IPS-15b (cell line): ENCODE measurements at regions not wholly inside any gene's neighbourhood (a gene's known extent, or its start where the extent isn't known, plus 50 kb on each side); places are given as distances from the start of the nearest gene placed in this dataset.

Experiments used
- H3K27me3 ChIP-seq: one replicate; pipeline ENCODE4 v1.6.1; 2013; ENCODE audit warnings: low read length; ENCODE audit not compliant: control insufficient read depth, insufficient read depth
- H3K36me3 ChIP-seq: one replicate; pipeline ENCODE4 v1.6.1; 2013; ENCODE audit warnings: low read length; ENCODE audit not compliant: control insufficient read depth, insufficient read depth
- H3K4me1 ChIP-seq: one replicate; pipeline ENCODE4 v1.6.1; 2013; ENCODE audit warnings: mild to moderate bottlenecking, low read length; ENCODE audit not compliant: control insufficient read depth, insufficient read depth
- H3K4me3 ChIP-seq: one replicate; pipeline ENCODE4 v1.5.1; 2013; ENCODE audit warnings: low read depth, low read length
- H3K9ac ChIP-seq: one replicate; pipeline ENCODE4 v1.6.1; 2013; ENCODE audit warnings: low read depth, mild to moderate bottlenecking, low read length
- H3K9me3 ChIP-seq: one replicate; pipeline ENCODE4 v1.6.1; 2013; ENCODE audit warnings: mild to moderate bottlenecking, low read length; ENCODE audit not compliant: control insufficient read depth, insufficient read depth

GRCh38 chr2:2560374-2561015 lies 229.4 kb upstream of the MYT1L start:
- no peak overlapping the region for H3K9ac ChIP-seq
- H3K27me3 ChIP-seq, result no peaks in the 10 kb centered on the region
- H3K36me3 ChIP-seq, result no peaks in the 10 kb centered on the region
- H3K4me1 ChIP-seq, result peaks cover 4% of the 10 kb centered on the region
- H3K4me3 ChIP-seq, result no peak overlapping the region
- H3K9me3 ChIP-seq, result no peaks in the 10 kb centered on the region

- no peaks in the 10 kb centered on the region for H3K27me3 ChIP-seq
- H3K4me1 ChIP-seq, result no peaks in the 10 kb centered on the region
- H3K36me3 ChIP-seq, result no peaks in the 10 kb centered on the region
- no peak overlapping the region for H3K4me3 ChIP-seq
- H3K9me3 ChIP-seq, result no peaks in the 10 kb centered on the region
- no peak overlapping the region for H3K9ac ChIP-seq
Observed at GRCh38 chr2:2558476-2558875, 227.4 kb upstream of the MYT1L start.

- no peaks in the 10 kb centered on the region for H3K4me1 ChIP-seq
- no peaks in the 10 kb centered on the region for H3K9me3 ChIP-seq
- no peak overlapping the region for H3K4me3 ChIP-seq
- H3K27me3 ChIP-seq, result no peaks in the 10 kb centered on the region
- H3K9ac ChIP-seq, result no peak overlapping the region
- no peaks in the 10 kb centered on the region for H3K36me3 ChIP-seq
Observed at GRCh38 chr2:2557475-2557874, 226.4 kb upstream of the MYT1L start.

- no peaks in the 10 kb centered on the region for H3K27me3 ChIP-seq
- no peaks in the 10 kb centered on the region for H3K4me1 ChIP-seq
- no peaks in the 10 kb centered on the region for H3K9me3 ChIP-seq
- H3K36me3 ChIP-seq, result no peaks in the 10 kb centered on the region
- no peak overlapping the region for H3K4me3 ChIP-seq
- H3K9ac ChIP-seq, result no peak overlapping the region
Observed at GRCh38 chr2:2550856-2551255, 219.8 kb upstream of the MYT1L start.

- Histone ChIP-seq H3K4me3 (no peak overlapping the region), H3K9me3 (no peaks in the 10 kb centered on the region), H3K27me3 (no peaks in the 10 kb centered on the region), H3K9ac (no peak overlapping the region), H3K36me3 (no peaks in the 10 kb centered on the region), H3K4me1 (no peaks in the 10 kb centered on the region)
Observed at GRCh38 chr2:2547911-2548310, 216.8 kb upstream of the MYT1L start.

- H3K27me3 ChIP-seq, result no peaks in the 10 kb centered on the region
- H3K9me3 ChIP-seq, result no peaks in the 10 kb centered on the region
- no peak overlapping the region for H3K9ac ChIP-seq
- no peaks in the 10 kb centered on the region for H3K36me3 ChIP-seq
- no peaks in the 10 kb centered on the region for H3K4me1 ChIP-seq
- H3K4me3 ChIP-seq, result no peak overlapping the region
Observed at GRCh38 chr2:2547451-2547850, 216.4 kb upstream of the MYT1L start.

- Histone ChIP-seq H3K36me3 (no peaks in the 10 kb centered on the region), H3K4me1 (no peaks in the 10 kb centered on the region), H3K9ac (no peak overlapping the region), H3K27me3 (no peaks in the 10 kb centered on the region), H3K4me3 (no peak overlapping the region), H3K9me3 (no peaks in the 10 kb centered on the region)
Observed at GRCh38 chr2:2546046-2546445, 215.0 kb upstream of the MYT1L start.

GRCh38 chr2:2542966-2543611 lies 212.0 kb upstream of the MYT1L start:
- no peaks in the 10 kb centered on the region for H3K27me3 ChIP-seq
- no peaks in the 10 kb centered on the region for H3K9me3 ChIP-seq
- no peaks in the 10 kb centered on the region for H3K4me1 ChIP-seq
- no peaks in the 10 kb centered on the region for H3K36me3 ChIP-seq
- H3K9ac ChIP-seq, result no peak overlapping the region
- no peak overlapping the region for H3K4me3 ChIP-seq

GRCh38 chr2:2542316-2542715 lies 211.2 kb upstream of the MYT1L start:
- no peaks in the 10 kb centered on the region for H3K36me3 ChIP-seq
- H3K4me3 ChIP-seq, result no peak overlapping the region
- no peak overlapping the region for H3K9ac ChIP-seq
- no peaks in the 10 kb centered on the region for H3K4me1 ChIP-seq
- H3K27me3 ChIP-seq, result no peaks in the 10 kb centered on the region
- H3K9me3 ChIP-seq, result no peaks in the 10 kb centered on the region

GRCh38 chr2:2540406-2540805 lies 209.3 kb upstream of the MYT1L start:
- no peak overlapping the region for H3K4me3 ChIP-seq
- H3K36me3 ChIP-seq, result no peaks in the 10 kb centered on the region
- no peaks in the 10 kb centered on the region for H3K27me3 ChIP-seq
- H3K9me3 ChIP-seq, result no peaks in the 10 kb centered on the region
- no peaks in the 10 kb centered on the region for H3K4me1 ChIP-seq
- H3K9ac ChIP-seq, result no peak overlapping the region

- no peaks in the 10 kb centered on the region for H3K4me1 ChIP-seq
- no peaks in the 10 kb centered on the region for H3K36me3 ChIP-seq
- H3K9me3 ChIP-seq, result no peaks in the 10 kb centered on the region
- H3K9ac ChIP-seq, result no peak overlapping the region
- no peak overlapping the region for H3K4me3 ChIP-seq
- no peaks in the 10 kb centered on the region for H3K27me3 ChIP-seq
Observed at GRCh38 chr2:2536416-2537056, 205.5 kb upstream of the MYT1L start.

- Histone ChIP-seq H3K4me3 (no peak overlapping the region), H3K4me1 (no peaks in the 10 kb centered on the region), H3K9me3 (no peaks in the 10 kb centered on the region)
Observed at GRCh38 chr2:2530334-2530733, 199.3 kb upstream of the MYT1L start.

More at GRCh38 chr2:2530334-2530733, 199.3 kb upstream of the MYT1L start:
- Histone ChIP-seq H3K36me3 (no peaks in the 10 kb centered on the region), H3K9ac (no peak overlapping the region), H3K27me3 (no peaks in the 10 kb centered on the region)
